ENCODE measurements at regions not wholly inside any gene's neighbourhood (a gene's known extent, or its start where the extent isn't known, plus 50 kb on each side); places are given as distances from the start of the nearest gene placed in this dataset.

- DNase-seq: no peak
- Histone ChIP-seq H3K4me3 (ENCODE audit: low read length) (no peak overlapping the region), H3K4me1 (ENCODE audit: control insufficient read depth, insufficient read depth, low read length) (no peaks in the 10 kb centered on the region), H3K27ac (ENCODE audit: low read length) (no peak overlapping the region), H3K27me3 (ENCODE audit: control insufficient read depth, insufficient read depth) (no peaks in the 10 kb centered on the region), H3K9me3 (ENCODE audit: control insufficient read depth, low read length) (no peaks in the 10 kb centered on the region)
- 76% methylated on average over 8 of the region's 8 CpGs for whole genome bisulfite sequencing
- intact Hi-C loops (cut with DNase I): no loop called here
- no peak for ATAC-seq
Measured at GRCh38 chr16:65888201-65888600, 478.3 kb upstream of the CDH5 start.

DNA sequence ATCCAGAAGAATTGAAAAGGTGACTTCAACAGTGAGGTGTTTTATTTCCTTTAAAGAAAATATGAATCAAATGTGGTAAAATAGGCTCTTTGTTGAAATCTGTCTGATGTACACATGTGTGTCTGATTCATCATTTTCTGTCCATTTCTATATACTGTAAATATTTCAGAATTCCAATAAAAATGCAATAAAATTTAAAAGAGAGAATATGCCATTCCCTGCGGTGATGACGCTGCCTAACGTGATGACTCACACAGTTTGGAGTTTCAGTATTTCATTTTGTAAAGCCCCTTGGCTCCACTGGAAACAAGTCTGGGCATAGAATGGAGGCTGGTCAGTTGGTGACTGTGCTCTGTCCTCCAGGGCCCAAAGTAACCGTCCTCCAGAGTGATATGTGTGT, 482.5 kb upstream of the CDH5 start:
- WGBS: 89% methylated on average over 4 of the region's 4 CpGs
- Histone ChIP-seq H3K4me1 (ENCODE audit: control insufficient read depth, insufficient read depth, low read length) (no peaks in the 10 kb centered on the region), H3K4me3 (ENCODE audit: low read length) (no peak overlapping the region), H3K9me3 (ENCODE audit: control insufficient read depth, low read length) (no peaks in the 10 kb centered on the region), H3K27me3 (ENCODE audit: control insufficient read depth, insufficient read depth) (no peaks in the 10 kb centered on the region), H3K27ac (ENCODE audit: low read length) (no peak overlapping the region)
- intact Hi-C loops (cut with DNase I): no loop called here
- DNase-seq (no peak), ATAC-seq (no peak)

GRCh38 chr16:65878347-65878746, 488.1 kb upstream of the CDH5 start:
- intact Hi-C loops (cut with DNase I): no loop called here
- Histone ChIP-seq H3K4me1 (ENCODE audit: control insufficient read depth, insufficient read depth, low read length) (no peaks in the 10 kb centered on the region), H3K9me3 (ENCODE audit: control insufficient read depth, low read length) (no peaks in the 10 kb centered on the region), H3K27ac (ENCODE audit: low read length) (no peak overlapping the region), H3K27me3 (ENCODE audit: control insufficient read depth, insufficient read depth) (no peaks in the 10 kb centered on the region), H3K4me3 (ENCODE audit: low read length) (no peak overlapping the region)
- ATAC-seq: no peak
- 88% methylated on average over 4 of the region's 4 CpGs for WGBS
- no peak for DNase-seq

DNA sequence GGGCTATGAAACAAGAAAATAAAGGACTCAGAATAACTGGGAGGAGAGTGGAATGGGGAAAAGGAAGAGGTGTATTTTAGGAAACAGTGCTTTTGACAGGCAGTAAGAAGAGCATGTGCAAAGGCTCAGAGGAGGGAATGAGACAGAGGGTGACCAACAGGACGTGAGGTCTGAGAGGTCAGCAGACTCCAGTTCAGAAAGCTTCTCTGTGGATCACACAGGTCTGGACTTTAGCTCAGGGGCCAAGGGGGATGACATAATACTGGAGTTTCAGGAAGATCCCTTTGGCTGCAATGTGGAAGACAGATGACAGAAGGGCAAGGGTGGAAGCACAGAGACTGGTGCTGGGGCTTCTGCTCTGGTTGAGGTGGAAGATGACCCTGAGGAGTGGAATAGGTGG, 489.9 kb upstream of the CDH5 start:
- Histone ChIP-seq H3K27me3 (ENCODE audit: control insufficient read depth, insufficient read depth) (no peaks in the 10 kb centered on the region), H3K9me3 (ENCODE audit: control insufficient read depth, low read length) (no peaks in the 10 kb centered on the region), H3K4me3 (ENCODE audit: low read length) (no peak overlapping the region), H3K4me1 (ENCODE audit: control insufficient read depth, insufficient read depth, low read length) (no peaks in the 10 kb centered on the region), H3K27ac (ENCODE audit: low read length) (no peak overlapping the region)
- DNase-seq (no peak), ATAC-seq (no peak)
- WGBS: 47% methylated on average over 1 of the region's 1 CpG
- intact Hi-C loops (cut with DNase I): no loop called here

GRCh38 chr16:65876056-65876408, 490.5 kb upstream of the CDH5 start:
- DNase-seq: no peak
- Histone ChIP-seq H3K9me3 (ENCODE audit: control insufficient read depth, low read length) (no peaks in the 10 kb centered on the region), H3K4me1 (ENCODE audit: control insufficient read depth, insufficient read depth, low read length) (no peaks in the 10 kb centered on the region), H3K27ac (ENCODE audit: low read length) (no peak overlapping the region), H3K4me3 (ENCODE audit: low read length) (no peak overlapping the region), H3K27me3 (ENCODE audit: control insufficient read depth, insufficient read depth) (no peaks in the 10 kb centered on the region)
- intact Hi-C loops (cut with DNase I): no loop called here
- WGBS: 73% methylated on average over 3 of the region's 3 CpGs
- no peak for ATAC-seq

GRCh38 chr16:65875381-65876055, 491.0 kb upstream of the CDH5 start:
- no peaks in the 10 kb centered on the region for H3K4me1 ChIP-seq (ENCODE audit: control insufficient read depth, insufficient read depth, low read length)
- no peaks in the 10 kb centered on the region for H3K27me3 ChIP-seq (ENCODE audit: control insufficient read depth, insufficient read depth)
- no peak overlapping the region for H3K4me3 ChIP-seq (ENCODE audit: low read length)
- DNase-seq (no peak), ATAC-seq (no peak)
- 62% methylated on average over 6 of the region's 6 CpGs for WGBS
- H3K9me3 ChIP-seq (ENCODE audit: control insufficient read depth, low read length): no peaks in the 10 kb centered on the region
- intact Hi-C loops (cut with DNase I): no loop called here
- no peak overlapping the region for H3K27ac ChIP-seq (ENCODE audit: low read length)

- 71% methylated on average over 4 of the region's 4 CpGs for WGBS
- ATAC-seq: no peak
Measured at GRCh38 chr16:65869261-65869660, 497.2 kb upstream of the CDH5 start.

GRCh38 chr16:65867276-65867960, 499.1 kb upstream of the CDH5 start:
- WGBS: 72% methylated on average over 6 of the region's 6 CpGs
- no peak for ATAC-seq

More at GRCh38 chr16:65869261-65869660, 497.2 kb upstream of the CDH5 start:
- intact Hi-C loops (cut with DNase I): no loop called here
- Histone ChIP-seq H3K9me3 (ENCODE audit: control insufficient read depth, low read length) (no peaks in the 10 kb centered on the region), H3K4me3 (ENCODE audit: low read length) (no peak overlapping the region), H3K27me3 (ENCODE audit: control insufficient read depth, insufficient read depth) (no peaks in the 10 kb centered on the region), H3K27ac (ENCODE audit: low read length) (no peak overlapping the region), H3K4me1 (ENCODE audit: control insufficient read depth, insufficient read depth, low read length) (no peaks in the 10 kb centered on the region)
- no peak for DNase-seq

DNA sequence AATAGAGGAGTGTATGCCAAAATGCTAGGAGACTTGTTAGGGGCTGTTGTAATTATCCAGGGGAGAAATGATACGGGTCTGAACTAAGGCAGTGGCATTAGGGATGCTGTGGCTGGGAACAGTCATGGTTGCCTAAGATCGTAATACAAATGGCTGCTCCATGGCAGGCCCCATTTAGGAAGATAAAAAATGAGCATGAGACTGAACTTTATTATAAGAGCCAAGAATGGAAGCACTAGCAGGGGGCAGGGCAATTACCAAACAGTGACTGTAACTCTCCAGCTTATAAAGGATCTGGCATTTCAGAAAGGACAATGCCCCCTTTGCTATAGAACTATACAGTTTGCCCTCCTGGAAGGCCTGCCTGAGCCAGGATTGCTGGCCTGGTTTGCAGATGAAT, 503.3 kb upstream of the CDH5 start:
- H3K27ac ChIP-seq (ENCODE audit: low read length): no peak overlapping the region
- DNase-seq (no peak), ATAC-seq (no peak)
- H3K27me3 ChIP-seq (ENCODE audit: control insufficient read depth, insufficient read depth): no peaks in the 10 kb centered on the region
- no peaks in the 10 kb centered on the region for H3K4me1 ChIP-seq (ENCODE audit: control insufficient read depth, insufficient read depth, low read length)
- no peak overlapping the region for H3K4me3 ChIP-seq (ENCODE audit: low read length)
- H3K9me3 ChIP-seq (ENCODE audit: control insufficient read depth, low read length): no peaks in the 10 kb centered on the region
- intact Hi-C loops (cut with DNase I): no loop called here
- WGBS: 88% methylated on average over 2 of the region's 2 CpGs

More at GRCh38 chr16:65867276-65867960, 499.1 kb upstream of the CDH5 start:
- no peak for DNase-seq
- Histone ChIP-seq H3K4me1 (ENCODE audit: control insufficient read depth, insufficient read depth, low read length) (no peaks in the 10 kb centered on the region), H3K27me3 (ENCODE audit: control insufficient read depth, insufficient read depth) (no peaks in the 10 kb centered on the region), H3K4me3 (ENCODE audit: low read length) (no peak overlapping the region), H3K9me3 (ENCODE audit: control insufficient read depth, low read length) (no peaks in the 10 kb centered on the region), H3K27ac (ENCODE audit: low read length) (no peak overlapping the region)
- intact Hi-C loops (cut with DNase I): no loop called here

DNA sequence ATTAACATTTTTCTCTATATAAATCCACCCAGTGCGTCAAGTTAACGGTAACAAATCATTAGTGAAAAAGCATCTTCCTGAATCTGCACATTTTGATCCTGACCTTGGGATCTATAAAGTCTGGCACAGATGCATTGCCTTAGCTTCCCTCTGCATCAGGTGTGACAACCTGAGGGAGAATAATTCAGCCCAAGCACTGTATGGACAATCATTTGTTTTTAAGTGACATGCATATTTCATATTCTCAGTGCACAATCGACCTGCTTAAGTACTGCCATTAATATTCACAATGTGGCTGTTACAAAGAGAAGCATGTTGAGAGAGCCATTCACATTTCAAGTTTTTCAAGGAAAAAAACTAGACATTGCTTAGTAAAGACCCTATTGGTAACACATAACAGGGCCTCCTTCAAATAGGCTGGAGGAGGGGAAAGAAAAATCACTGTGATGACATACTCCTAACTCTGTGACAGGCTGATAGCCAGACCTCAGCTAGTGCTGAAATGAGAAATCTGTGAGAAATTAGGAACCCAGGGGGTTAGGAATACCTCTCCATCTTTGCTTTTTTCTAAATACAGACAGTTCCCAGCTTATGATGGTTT, 505.3 kb upstream of the CDH5 start:
- H3K4me1 ChIP-seq (ENCODE audit: control insufficient read depth, insufficient read depth, low read length): no peaks in the 10 kb centered on the region
- intact Hi-C loops (cut with DNase I): no loop called here
- no peaks in the 10 kb centered on the region for H3K27me3 ChIP-seq (ENCODE audit: control insufficient read depth, insufficient read depth)
- WGBS: 77% methylated on average over 3 of the region's 3 CpGs
- DNase-seq (no peak), ATAC-seq (no peak)
- no peaks in the 10 kb centered on the region for H3K9me3 ChIP-seq (ENCODE audit: control insufficient read depth, low read length)
- H3K27ac ChIP-seq (ENCODE audit: low read length): no peak overlapping the region
- H3K4me3 ChIP-seq (ENCODE audit: low read length): no peak overlapping the region

DNA sequence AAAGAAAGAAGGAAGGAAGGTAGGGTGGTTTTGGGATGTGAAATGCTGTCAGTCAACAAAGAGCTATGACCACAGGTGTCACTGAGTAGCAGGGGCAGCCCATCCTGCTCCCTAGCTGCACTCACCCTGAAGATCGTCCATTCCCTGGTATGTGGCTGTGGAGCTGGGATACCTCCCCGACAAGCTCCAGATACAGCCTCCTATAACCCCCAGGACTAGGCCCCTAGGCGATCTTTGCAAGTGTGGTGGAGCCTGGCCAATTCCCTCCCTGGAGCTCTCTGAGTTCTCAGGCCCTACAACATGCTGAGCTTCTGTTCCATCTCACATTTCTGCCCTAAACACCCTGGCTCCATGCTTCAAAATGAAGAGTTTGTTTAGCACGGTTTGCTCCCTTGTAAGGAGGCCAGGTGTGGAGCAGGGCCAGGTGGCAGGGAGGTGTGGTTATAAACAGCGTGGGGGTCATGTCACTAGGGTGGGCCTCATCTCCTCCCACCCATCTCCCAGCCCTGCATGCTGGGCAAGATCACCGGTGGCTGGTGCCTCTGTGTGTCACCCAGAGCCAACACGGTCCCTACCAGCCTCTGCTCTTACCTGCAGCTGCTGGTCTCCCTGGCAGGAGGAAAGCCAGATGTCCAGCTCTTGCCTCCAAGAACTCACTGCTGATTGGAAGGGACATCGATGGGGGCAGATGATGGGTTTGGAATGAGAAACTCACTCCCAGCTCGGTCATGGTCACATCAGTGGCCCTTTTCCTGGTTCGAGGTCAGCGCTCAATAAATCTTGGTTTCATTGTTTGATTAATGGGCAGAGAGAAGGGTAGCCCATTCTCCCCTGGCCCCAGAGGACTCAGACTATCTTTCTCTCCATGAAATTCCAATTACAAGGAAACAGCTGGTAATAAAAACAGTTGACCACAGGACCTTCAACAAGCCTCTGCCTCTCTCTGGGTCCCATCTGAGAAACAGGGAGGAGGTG, 511.0 kb upstream of the CDH5 start:
- intact Hi-C loops (cut with DNase I): no loop called here
- Histone ChIP-seq H3K9me3 (ENCODE audit: control insufficient read depth, low read length) (no peaks in the 10 kb centered on the region), H3K27me3 (ENCODE audit: control insufficient read depth, insufficient read depth) (no peaks in the 10 kb centered on the region), H3K27ac (ENCODE audit: low read length) (no peak overlapping the region), H3K4me3 (ENCODE audit: low read length) (no peak overlapping the region), H3K4me1 (ENCODE audit: control insufficient read depth, insufficient read depth, low read length) (no peaks in the 10 kb centered on the region)
- WGBS: 89% methylated on average over 11 of the region's 11 CpGs
- DNase-seq (no peak), ATAC-seq (no peak)
